ENCODE measurements at regions not wholly inside any gene's neighbourhood (a gene's known extent, or its start where the extent isn't known, plus 50 kb on each side); places are given as distances from the start of the nearest gene placed in this dataset.

GRCh38 chr10:71126432-71126831, 85.9 kb upstream of the UNC5B start:
- TF ChIP-seq, protein P1, sequence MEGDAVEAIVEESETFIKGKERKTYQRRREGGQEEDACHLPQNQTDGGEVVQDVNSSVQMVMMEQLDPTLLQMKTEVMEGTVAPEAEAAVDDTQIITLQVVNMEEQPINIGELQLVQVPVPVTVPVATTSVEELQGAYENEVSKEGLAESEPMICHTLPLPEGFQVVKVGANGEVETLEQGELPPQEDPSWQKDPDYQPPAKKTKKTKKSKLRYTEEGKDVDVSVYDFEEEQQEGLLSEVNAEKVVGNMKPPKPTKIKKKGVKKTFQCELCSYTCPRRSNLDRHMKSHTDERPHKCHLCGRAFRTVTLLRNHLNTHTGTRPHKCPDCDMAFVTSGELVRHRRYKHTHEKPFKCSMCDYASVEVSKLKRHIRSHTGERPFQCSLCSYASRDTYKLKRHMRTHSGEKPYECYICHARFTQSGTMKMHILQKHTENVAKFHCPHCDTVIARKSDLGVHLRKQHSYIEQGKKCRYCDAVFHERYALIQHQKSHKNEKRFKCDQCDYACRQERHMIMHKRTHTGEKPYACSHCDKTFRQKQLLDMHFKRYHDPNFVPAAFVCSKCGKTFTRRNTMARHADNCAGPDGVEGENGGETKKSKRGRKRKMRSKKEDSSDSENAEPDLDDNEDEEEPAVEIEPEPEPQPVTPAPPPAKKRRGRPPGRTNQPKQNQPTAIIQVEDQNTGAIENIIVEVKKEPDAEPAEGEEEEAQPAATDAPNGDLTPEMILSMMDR (IDR thresholded peaks at IDR 0.05) = no peak
- Histone ChIP-seq H3K27me3 (peaks cover 0 to 8% (median 0%) of the 10 kb centered on the region in 7 donors), H3K4me3 (no peak overlapping the region), H3K36me3 (no peaks in the 10 kb centered on the region), H3K4me1 (peaks cover 0 to 14% (median 4%) of the 10 kb centered on the region in 9 donors), H3K27ac (no peak overlapping the region), H3K9me3 (peaks cover 0 to 9% (median 0%) of the 10 kb centered on the region in 11 donors)
- ATAC-seq (peak in 1 of 8 donors; percentile 15), DNase-seq (no peak)
- intact Hi-C loops (cut with DNase I) = no loop called here
- WGBS, 2 donors = 69 to 92% methylated on average over 7 of the region's 7 CpGs

DNA sequence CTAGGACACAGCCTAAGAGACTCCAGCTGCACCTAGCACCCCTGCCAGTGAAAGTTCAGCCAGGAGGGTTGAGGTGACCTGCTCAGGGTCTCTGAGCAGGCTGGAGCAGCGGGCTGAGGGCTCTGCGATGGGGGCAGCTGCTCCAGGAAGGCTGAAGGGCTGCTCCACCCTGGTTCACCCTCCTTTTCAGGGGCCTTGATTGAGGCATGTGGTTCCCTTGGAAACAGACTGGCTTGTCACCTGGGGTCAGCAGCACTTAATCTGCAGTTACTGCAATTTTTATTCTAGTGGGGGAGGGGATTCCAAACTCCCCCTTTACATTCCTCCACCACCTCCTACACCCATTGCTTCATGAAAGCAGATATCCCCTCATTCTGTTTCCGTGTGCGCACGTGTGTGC, 85.3 kb upstream of the UNC5B start:
- intact Hi-C loops (cut with DNase I) = no loop called here
- ATAC-seq (no peak), DNase-seq (no peak)
- H3K9me3 ChIP-seq = peaks cover 0 to 9% (median 0%) of the 10 kb centered on the region in 11 donors
- H3K36me3 ChIP-seq = no peaks in the 10 kb centered on the region
- no peak overlapping the region for H3K27ac ChIP-seq
- peaks cover 0 to 14% (median 4%) of the 10 kb centered on the region in 9 donors for H3K4me1 ChIP-seq
- TF ChIP-seq, protein P1 (IDR thresholded peaks at IDR 0.05) = no peak
- 96 to 97% methylated on average over 5 of the region's 5 CpGs for WGBS, 2 donors
- no peak overlapping the region for H3K4me3 ChIP-seq
- H3K27me3 ChIP-seq = peaks cover 0 to 10% (median 2%) of the 10 kb centered on the region in 7 donors

- H3K27ac ChIP-seq = no peak overlapping the region
Measured at GRCh38 chr10:71127773-71128172, 84.6 kb upstream of the UNC5B start.

GRCh38 chr10:71128311-71128980, 83.9 kb upstream of the UNC5B start:
- peaks cover 0 to 16% (median 4%) of the 10 kb centered on the region in 7 donors for H3K27me3 ChIP-seq
- peak overlapping the region in 1 of 10 donors; percentile 20 for H3K27ac ChIP-seq
- 46 to 68% methylated on average over 7 of the region's 7 CpGs for WGBS, 2 donors

More at GRCh38 chr10:71127773-71128172, 84.6 kb upstream of the UNC5B start:
- TF ChIP-seq, protein P1 (IDR thresholded peaks at IDR 0.05) = no peak
- WGBS, 2 donors = 82 to 89% methylated on average over 3 of the region's 3 CpGs
- Histone ChIP-seq H3K4me1 (peaks cover 0 to 14% (median 4%) of the 10 kb centered on the region in 9 donors), H3K36me3 (no peaks in the 10 kb centered on the region), H3K4me3 (no peak overlapping the region), H3K27me3 (peaks cover 0 to 16% (median 4%) of the 10 kb centered on the region in 7 donors), H3K9me3 (peaks cover 0 to 9% (median 0%) of the 10 kb centered on the region in 11 donors)
- no peak for DNase-seq
- no peak for ATAC-seq
- intact Hi-C loops (cut with DNase I) = no loop called here

More at GRCh38 chr10:71128311-71128980, 83.9 kb upstream of the UNC5B start:
- TF ChIP-seq, protein P1 (IDR thresholded peaks at IDR 0.05) = no peak
- peaks cover 0 to 3% (median 0%) of the 10 kb centered on the region in 11 donors for H3K9me3 ChIP-seq
- intact Hi-C loops (cut with DNase I) = no loop called here
- H3K36me3 ChIP-seq = no peaks in the 10 kb centered on the region
- ATAC-seq (peak in 2 of 8 donors; percentile 33 to 43), DNase-seq (peak in 1 of 2 donors; percentile 36)
- H3K4me1 ChIP-seq = peaks cover 0 to 14% (median 4%) of the 10 kb centered on the region in 9 donors
- H3K4me3 ChIP-seq = no peak overlapping the region

Measured in heart right ventricle (tissue), 16 donors.